ENCODE measurements at regions not wholly inside any gene's neighbourhood (a gene's known extent, or its start where the extent isn't known, plus 50 kb on each side); places are given as distances from the start of the nearest gene placed in this dataset.

GRCh38 chr2:19538411-19538963, 180.1 kb upstream of the OSR1 start:
- Histone ChIP-seq H3K4me3 (ENCODE audit: insufficient read depth, low read length) (peak overlapping the region; percentile 39), H3K4me1 (ENCODE audit: insufficient read depth, low read length) (peaks cover 39% of the 10 kb centered on the region), H3K27ac (ENCODE audit: low read depth, low read length) (peak overlapping the region; percentile 83), H3K27me3 (ENCODE audit: insufficient read depth, low read length) (no peaks in the 10 kb centered on the region), H3K9me3 (ENCODE audit: low read depth, low read length) (no peaks in the 10 kb centered on the region), H2AFZ (ENCODE audit: low read length) (no peak overlapping the region), H4K20me1 (ENCODE audit: insufficient read depth, low read length) (no peaks in the 10 kb centered on the region), H3K4me2 (ENCODE audit: insufficient read depth, low read length) (peak overlapping the region; percentile 73), H3K36me3 (ENCODE audit: insufficient read depth, low read length) (no peaks in the 10 kb centered on the region), H3K79me2 (ENCODE audit: insufficient read depth, low read length) (no peaks in the 10 kb centered on the region)
- no peak for TF ChIP-seq CTCF (IDR thresholded peaks at IDR 0.05; ENCODE audit: extremely low read depth, low read depth, low read length)
- peak; percentile 61 for DNase-seq (ENCODE audit: insufficient read length, low spot score, missing footprints)

- Histone ChIP-seq H3K27ac (ENCODE audit: low read depth, low read length) (no peak overlapping the region), H3K27me3 (ENCODE audit: insufficient read depth, low read length) (no peaks in the 10 kb centered on the region), H3K36me3 (ENCODE audit: insufficient read depth, low read length) (no peaks in the 10 kb centered on the region), H3K79me2 (ENCODE audit: insufficient read depth, low read length) (no peaks in the 10 kb centered on the region), H3K4me3 (ENCODE audit: insufficient read depth, low read length) (no peak overlapping the region), H4K20me1 (ENCODE audit: insufficient read depth, low read length) (no peaks in the 10 kb centered on the region), H2AFZ (ENCODE audit: low read length) (no peak overlapping the region), H3K4me2 (ENCODE audit: insufficient read depth, low read length) (no peak overlapping the region), H3K4me1 (ENCODE audit: insufficient read depth, low read length) (peaks cover 24% of the 10 kb centered on the region), H3K9me3 (ENCODE audit: low read depth, low read length) (no peaks in the 10 kb centered on the region)
- TF ChIP-seq CTCF (IDR thresholded peaks at IDR 0.05; ENCODE audit: extremely low read depth, low read depth, low read length): no peak
- DNase-seq (ENCODE audit: insufficient read length, low spot score, missing footprints): no peak
These were observed 177.7 kb upstream of the OSR1 start for GRCh38 chr2:19536136-19536535.

GRCh38 chr2:19532547-19533196, 174.2 kb upstream of the OSR1 start:
- no peak for DNase-seq (ENCODE audit: insufficient read length, low spot score, missing footprints)
- H3K4me1 ChIP-seq (ENCODE audit: insufficient read depth, low read length): no peaks in the 10 kb centered on the region

More at GRCh38 chr2:19532547-19533196, 174.2 kb upstream of the OSR1 start:
- no peaks in the 10 kb centered on the region for H4K20me1 ChIP-seq (ENCODE audit: insufficient read depth, low read length)
- H3K4me3 ChIP-seq (ENCODE audit: insufficient read depth, low read length): no peak overlapping the region
- H3K4me2 ChIP-seq (ENCODE audit: insufficient read depth, low read length): no peak overlapping the region
- H3K9me3 ChIP-seq (ENCODE audit: low read depth, low read length): no peaks in the 10 kb centered on the region
- no peak overlapping the region for H3K27ac ChIP-seq (ENCODE audit: low read depth, low read length)
- no peak overlapping the region for H2AFZ ChIP-seq (ENCODE audit: low read length)
- no peaks in the 10 kb centered on the region for H3K27me3 ChIP-seq (ENCODE audit: insufficient read depth, low read length)
- H3K79me2 ChIP-seq (ENCODE audit: insufficient read depth, low read length): no peaks in the 10 kb centered on the region
- H3K36me3 ChIP-seq (ENCODE audit: insufficient read depth, low read length): no peaks in the 10 kb centered on the region
- no peak for TF ChIP-seq CTCF (IDR thresholded peaks at IDR 0.05; ENCODE audit: extremely low read depth, low read depth, low read length)
